ENCODE measurements at regions not wholly inside any gene's neighbourhood (a gene's known extent, or its start where the extent isn't known, plus 50 kb on each side); places are given as distances from the start of the nearest gene placed in this dataset.
A peak's percentile ranks its signal among the peaks of the same experiment; 100 is the strongest.

GRCh38 chr12:115341442-115341841 is 657.5 kb upstream of the TBX3 start (continued):
- no peak for TF ChIP-seq YY1 (IDR thresholded peaks at IDR 0.05; ENCODE audit: extremely low read depth, insufficient replicate concordance, low read depth, low read length)
- TF ChIP-seq SP1 (IDR thresholded peaks at IDR 0.05; ENCODE audit: low read depth), result peak; percentile 89
- no peak for TF ChIP-seq ZBTB33 (IDR thresholded peaks at IDR 0.05; ENCODE audit: extremely low read depth, insufficient replicate concordance, low read length)
- peak; percentile 83 for TF ChIP-seq SRF (IDR thresholded peaks at IDR 0.05; ENCODE audit: low read depth)

GRCh38 chr12:115338566-115339294 is 654.8 kb upstream of the TBX3 start:
- H3K27me3 ChIP-seq (ENCODE audit: insufficient read depth, low read length), result peaks cover 14% of the 10 kb centered on the region; the same call in 1 of the 2 replicates
- H3K9ac ChIP-seq (ENCODE audit: low read length), result no peak overlapping the region
- no peaks in the 10 kb centered on the region for H3K79me2 ChIP-seq (ENCODE audit: insufficient read depth, low read length)
- ChIA-PET CTCF (no interaction called here), RAD21 (ENCODE audit: low non-redundant PET in 1 of 2, low total read pairs in 2 of 2, uncharacterized antibody in 2 of 2, unreplicated experiment in 2 of 2) (no interaction called here), POLR2A (no interaction called here)
- H3K9me3 ChIP-seq (ENCODE audit: control insufficient read depth in 1 of 2, insufficient read depth in 1 of 2, low read depth in 1 of 2, low read length in 2 of 2), result no peaks in the 10 kb centered on the region; a peak in 1 of 4 replicates
- intact Hi-C loops (cut with micrococcal nuclease), result no loop called here
- H3K27ac ChIP-seq (ENCODE audit: low read depth, low read length), result no peak overlapping the region
- H3K36me3 ChIP-seq (ENCODE audit: control insufficient read depth in 1 of 2, insufficient read depth in 2 of 2, low read length in 2 of 2), result no peaks in the 10 kb centered on the region
- H2AFZ ChIP-seq (ENCODE audit: low read depth, low read length, poor library complexity, severe bottlenecking), result no peak overlapping the region
- H4K20me1 ChIP-seq (ENCODE audit: insufficient read depth), result no peaks in the 10 kb centered on the region
- ATAC-seq, result no peak
- no peak for TF ChIP-seq SP1 (IDR thresholded peaks at IDR 0.05; ENCODE audit: low read depth)
- TF ChIP-seq EZH2 (IDR thresholded peaks at IDR 0.05), result no peak
- no peak for TF ChIP-seq JUND (IDR thresholded peaks at IDR 0.05)
- TF ChIP-seq ZBTB33 (IDR thresholded peaks at IDR 0.05; ENCODE audit: extremely low read depth, insufficient replicate concordance, low read length), result no peak
- no peak for TF ChIP-seq RAD21 (IDR thresholded peaks at IDR 0.05; ENCODE audit: low read depth)
- no peaks in the 10 kb centered on the region for H3K9me2 ChIP-seq (ENCODE audit: insufficient read depth)
- peaks cover 0 to 25% of the 10 kb centered on the region in 2 experiments; a peak in 2 of 4 replicates for H3K4me1 ChIP-seq (ENCODE audit: control insufficient read depth in 1 of 2, insufficient read depth in 2 of 2, low read length in 2 of 2)
- H3K4me3 ChIP-seq (replicated peaks in 1 of 2; ENCODE audit: low read depth in 1 of 2, low read length in 2 of 2), result no peak overlapping the region
- H3K4me2 ChIP-seq (ENCODE audit: low read length), result no peak overlapping the region
- no TSS peak for BruUV-seq (replicated peaks)
- DNase-seq (ENCODE audit: low read depth, low spot score), result no peak

All from HCT116 (cell line).